GM23338 (cell line): ENCODE measurements at regions not wholly inside any gene's neighbourhood (a gene's known extent, or its start where the extent isn't known, plus 50 kb on each side); places are given as distances from the start of the nearest gene placed in this dataset.

Source experiments
- ATAC-seq: fragments of 200-7000 bp; cut with Tn5 transposase; 3 replicates; pipeline ENCODE4 v1.9.1; 2020
- DNase-seq: peaks from one replicate; pipeline ENCODE4 v3.0.0-alpha.2; 2015; ENCODE audit warnings: low spot score
- H2AFZ ChIP-seq: fragments of 200-600 bp; sonication (generic); 2 replicates; pipeline ENCODE4 v1.8.0; 2016; ENCODE audit warnings: antibody characterized with exemption, mild to moderate bottlenecking, moderate library complexity
- H3F3A ChIP-seq: fragments of 200-600 bp; sonication (generic); replicated peaks from 2 replicates; pipeline ENCODE4 v1.8.0; 2017; ENCODE audit warnings: antibody characterized with exemption, mixed run types, low read depth
- H3K27ac ChIP-seq: fragments of 200-600 bp; sonication (generic); 2 replicates; pipeline ENCODE4 v1.6.1; 2016; ENCODE audit warnings: low read depth
- H3K27me3 ChIP-seq: fragments of 200-600 bp; sonication (generic); 2 replicates; pipeline ENCODE4 v1.8.0; 2016; ENCODE audit warnings: mild to moderate bottlenecking, mixed run types, moderate library complexity; ENCODE audit not compliant: insufficient read depth
- H3K36me3 ChIP-seq: fragments of 200-600 bp; sonication (generic); 2 replicates; pipeline ENCODE4 v1.8.0; 2016; ENCODE audit warnings: mild to moderate bottlenecking; ENCODE audit not compliant: insufficient read depth
- H3K4me1 ChIP-seq: fragments of 200-600 bp; sonication (generic); 2 replicates; pipeline ENCODE4 v1.8.0; 2016; ENCODE audit warnings: mild to moderate bottlenecking, moderate library complexity; ENCODE audit not compliant: insufficient read depth
- H3K4me2 ChIP-seq: fragments of 200-600 bp; sonication (generic); 2 replicates; pipeline ENCODE4 v1.7.1; 2017; ENCODE audit warnings: mixed run types
- H3K4me3 ChIP-seq: fragments of 200-600 bp; sonication (generic); 2 replicates; pipeline ENCODE4 v1.6.1; 2016; ENCODE audit warnings: mixed run types
- H3K79me2 ChIP-seq: fragments of 200-600 bp; sonication (generic); replicated peaks from 2 replicates; pipeline ENCODE4 v1.8.0; 2017; ENCODE audit warnings: mild to moderate bottlenecking; ENCODE audit not compliant: insufficient read depth
- H3K9me2 ChIP-seq: fragments of 200-600 bp; sonication (generic); 2 replicates; pipeline ENCODE4 v1.8.0; 2017; ENCODE audit not compliant: insufficient read depth
- H4K20me1 ChIP-seq: fragments of 200-600 bp; sonication (generic); replicated peaks from 2 replicates; pipeline ENCODE4 v1.8.0; 2017; ENCODE audit warnings: mild to moderate bottlenecking; ENCODE audit not compliant: insufficient read depth
- H3K27ac Mint-ChIP-seq: 2 replicates; pipeline ENCODE4 v1.8.0; 2020; ENCODE audit warnings: inconsistent platforms, mild to moderate bottlenecking, moderate library complexity, mixed read lengths
- H3K27me3 Mint-ChIP-seq: 3 replicates; pipeline ENCODE4 v1.8.0; 2022; ENCODE audit warnings: low read depth, mild to moderate bottlenecking, moderate library complexity, mixed read lengths, inconsistent platforms; ENCODE audit not compliant: insufficient read depth, poor library complexity
- H3K36me3 Mint-ChIP-seq: 3 replicates; pipeline ENCODE4 v1.8.0; 2021; ENCODE audit warnings: low read depth, mild to moderate bottlenecking, inconsistent platforms, moderate library complexity, mixed read lengths
- H3K4me1 Mint-ChIP-seq: 3 replicates; pipeline ENCODE4 v1.8.0; 2020; ENCODE audit warnings: mild to moderate bottlenecking, inconsistent platforms, mixed read lengths
- H3K4me3 Mint-ChIP-seq: 3 replicates; pipeline ENCODE4 v1.8.0; 2021; ENCODE audit warnings: moderate library complexity, mild to moderate bottlenecking, inconsistent platforms, mixed read lengths
- H3K9me3 Mint-ChIP-seq: 3 replicates; pipeline ENCODE4 v1.8.0; 2020; ENCODE audit warnings: moderate library complexity, mild to moderate bottlenecking, inconsistent platforms, mixed read lengths
- STAT1 ChIP-seq: IDR thresholded peaks from one replicate; pipeline ENCODE4 v1.6.1; 2016; ENCODE audit warnings: antibody characterized with exemption; ENCODE audit not compliant: unreplicated experiment
- ZNF114 ChIP-seq: fragments of 250-450 bp; sonication (Bioruptor Pico); IDR thresholded peaks from 2 replicates; pipeline ENCODE4 v1.5.0; 2020; ENCODE audit warnings: mild to moderate bottlenecking, moderate library complexity
- ZNF331 ChIP-seq: fragments of 250-450 bp; sonication (Bioruptor Pico); IDR thresholded peaks from 2 replicates; pipeline ENCODE4 v1.5.0; 2020; ENCODE audit warnings: low read depth, mild to moderate bottlenecking, moderate library complexity
- TF ChIP-seq, protein P1 (sequence below), 2 experiments: fragments of 200-600 bp in 1 of 2; sonication (generic) in 1 of 2; conservative IDR thresholded peaks; 2 replicates each; pipeline versions ENCODE4 v1.5.1 to v1.6.1; 2016 to 2017; ENCODE audit warnings: antibody characterized with exemption in 2 of 2, low read depth in 2 of 2, mild to moderate bottlenecking in 2 of 2, moderate library complexity in 1 of 2
- TF ChIP-seq, protein P2 (sequence below): fragments of 250-450 bp; sonication (Bioruptor Pico); IDR thresholded peaks from 2 replicates; pipeline ENCODE4 v1.5.0; 2020; ENCODE audit warnings: mild to moderate bottlenecking, moderate library complexity
- TF ChIP-seq, protein P3 (sequence below): IDR thresholded peaks from one replicate; pipeline ENCODE4 v1.6.1; 2018; ENCODE audit warnings: antibody characterized with exemption; ENCODE audit not compliant: unreplicated experiment
- TF ChIP-seq, protein P4 (sequence below): IDR thresholded peaks from 2 replicates; pipeline ENCODE4 v1.6.1; 2016; ENCODE audit warnings: antibody characterized with exemption

DNA sequence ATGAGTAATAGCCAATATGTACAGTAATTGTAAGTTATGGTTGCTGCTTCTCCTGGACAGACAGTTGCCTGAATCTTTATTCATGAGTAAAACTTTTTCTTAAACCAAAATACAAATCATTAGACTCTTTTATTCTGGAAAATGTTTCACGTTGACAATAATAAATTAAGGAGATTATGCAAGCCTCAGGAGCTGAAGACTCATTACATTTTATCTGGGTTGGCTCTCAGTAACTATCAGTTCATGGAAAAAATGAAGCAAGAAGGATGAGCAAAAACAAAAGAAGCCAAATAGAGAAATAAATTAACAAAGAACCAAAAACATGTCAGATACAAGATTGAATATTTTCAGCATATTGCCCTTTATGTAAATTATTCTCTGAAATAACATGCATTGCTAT lies 88.9 kb upstream of the PRR16 start:
- Histone ChIP-seq H3K27ac (no peak overlapping the region), H3K9me2 (no peaks in the 10 kb centered on the region), H3F3A (no peaks in the 10 kb centered on the region), H3K79me2 (no peaks in the 10 kb centered on the region), H3K27me3 (no peaks in the 10 kb centered on the region), H3K36me3 (no peaks in the 10 kb centered on the region), H3K4me2 (no peak overlapping the region), H4K20me1 (no peaks in the 10 kb centered on the region), H2AFZ (no peak overlapping the region), H3K4me3 (no peak overlapping the region), H3K4me1 (no peaks in the 10 kb centered on the region)
- H3K27ac Mint-ChIP-seq: no peak overlapping the region
- H3K4me3 Mint-ChIP-seq: no peak overlapping the region
- peaks cover 19% of the 10 kb centered on the region; the same call in 2 of the 3 replicates for H3K36me3 Mint-ChIP-seq
- DNase-seq (no peak), ATAC-seq (no peak)
- H3K4me1 Mint-ChIP-seq: no peaks in the 10 kb centered on the region
- H3K27me3 Mint-ChIP-seq: no peaks in the 10 kb centered on the region
- H3K9me3 Mint-ChIP-seq: peaks cover 22% of the 10 kb centered on the region
- TF ChIP-seq STAT1 (no peak), ZNF331 (CRISPR knock-in tag) (no peak), ZNF114 (CRISPR knock-in tag) (no peak)
- TF ChIP-seq, protein P1, sequence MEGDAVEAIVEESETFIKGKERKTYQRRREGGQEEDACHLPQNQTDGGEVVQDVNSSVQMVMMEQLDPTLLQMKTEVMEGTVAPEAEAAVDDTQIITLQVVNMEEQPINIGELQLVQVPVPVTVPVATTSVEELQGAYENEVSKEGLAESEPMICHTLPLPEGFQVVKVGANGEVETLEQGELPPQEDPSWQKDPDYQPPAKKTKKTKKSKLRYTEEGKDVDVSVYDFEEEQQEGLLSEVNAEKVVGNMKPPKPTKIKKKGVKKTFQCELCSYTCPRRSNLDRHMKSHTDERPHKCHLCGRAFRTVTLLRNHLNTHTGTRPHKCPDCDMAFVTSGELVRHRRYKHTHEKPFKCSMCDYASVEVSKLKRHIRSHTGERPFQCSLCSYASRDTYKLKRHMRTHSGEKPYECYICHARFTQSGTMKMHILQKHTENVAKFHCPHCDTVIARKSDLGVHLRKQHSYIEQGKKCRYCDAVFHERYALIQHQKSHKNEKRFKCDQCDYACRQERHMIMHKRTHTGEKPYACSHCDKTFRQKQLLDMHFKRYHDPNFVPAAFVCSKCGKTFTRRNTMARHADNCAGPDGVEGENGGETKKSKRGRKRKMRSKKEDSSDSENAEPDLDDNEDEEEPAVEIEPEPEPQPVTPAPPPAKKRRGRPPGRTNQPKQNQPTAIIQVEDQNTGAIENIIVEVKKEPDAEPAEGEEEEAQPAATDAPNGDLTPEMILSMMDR (conservative IDR thresholded peaks at IDR 0.05; ENCODE audit: low read depth in 2 of 2): no peak
- TF ChIP-seq, protein P2, sequence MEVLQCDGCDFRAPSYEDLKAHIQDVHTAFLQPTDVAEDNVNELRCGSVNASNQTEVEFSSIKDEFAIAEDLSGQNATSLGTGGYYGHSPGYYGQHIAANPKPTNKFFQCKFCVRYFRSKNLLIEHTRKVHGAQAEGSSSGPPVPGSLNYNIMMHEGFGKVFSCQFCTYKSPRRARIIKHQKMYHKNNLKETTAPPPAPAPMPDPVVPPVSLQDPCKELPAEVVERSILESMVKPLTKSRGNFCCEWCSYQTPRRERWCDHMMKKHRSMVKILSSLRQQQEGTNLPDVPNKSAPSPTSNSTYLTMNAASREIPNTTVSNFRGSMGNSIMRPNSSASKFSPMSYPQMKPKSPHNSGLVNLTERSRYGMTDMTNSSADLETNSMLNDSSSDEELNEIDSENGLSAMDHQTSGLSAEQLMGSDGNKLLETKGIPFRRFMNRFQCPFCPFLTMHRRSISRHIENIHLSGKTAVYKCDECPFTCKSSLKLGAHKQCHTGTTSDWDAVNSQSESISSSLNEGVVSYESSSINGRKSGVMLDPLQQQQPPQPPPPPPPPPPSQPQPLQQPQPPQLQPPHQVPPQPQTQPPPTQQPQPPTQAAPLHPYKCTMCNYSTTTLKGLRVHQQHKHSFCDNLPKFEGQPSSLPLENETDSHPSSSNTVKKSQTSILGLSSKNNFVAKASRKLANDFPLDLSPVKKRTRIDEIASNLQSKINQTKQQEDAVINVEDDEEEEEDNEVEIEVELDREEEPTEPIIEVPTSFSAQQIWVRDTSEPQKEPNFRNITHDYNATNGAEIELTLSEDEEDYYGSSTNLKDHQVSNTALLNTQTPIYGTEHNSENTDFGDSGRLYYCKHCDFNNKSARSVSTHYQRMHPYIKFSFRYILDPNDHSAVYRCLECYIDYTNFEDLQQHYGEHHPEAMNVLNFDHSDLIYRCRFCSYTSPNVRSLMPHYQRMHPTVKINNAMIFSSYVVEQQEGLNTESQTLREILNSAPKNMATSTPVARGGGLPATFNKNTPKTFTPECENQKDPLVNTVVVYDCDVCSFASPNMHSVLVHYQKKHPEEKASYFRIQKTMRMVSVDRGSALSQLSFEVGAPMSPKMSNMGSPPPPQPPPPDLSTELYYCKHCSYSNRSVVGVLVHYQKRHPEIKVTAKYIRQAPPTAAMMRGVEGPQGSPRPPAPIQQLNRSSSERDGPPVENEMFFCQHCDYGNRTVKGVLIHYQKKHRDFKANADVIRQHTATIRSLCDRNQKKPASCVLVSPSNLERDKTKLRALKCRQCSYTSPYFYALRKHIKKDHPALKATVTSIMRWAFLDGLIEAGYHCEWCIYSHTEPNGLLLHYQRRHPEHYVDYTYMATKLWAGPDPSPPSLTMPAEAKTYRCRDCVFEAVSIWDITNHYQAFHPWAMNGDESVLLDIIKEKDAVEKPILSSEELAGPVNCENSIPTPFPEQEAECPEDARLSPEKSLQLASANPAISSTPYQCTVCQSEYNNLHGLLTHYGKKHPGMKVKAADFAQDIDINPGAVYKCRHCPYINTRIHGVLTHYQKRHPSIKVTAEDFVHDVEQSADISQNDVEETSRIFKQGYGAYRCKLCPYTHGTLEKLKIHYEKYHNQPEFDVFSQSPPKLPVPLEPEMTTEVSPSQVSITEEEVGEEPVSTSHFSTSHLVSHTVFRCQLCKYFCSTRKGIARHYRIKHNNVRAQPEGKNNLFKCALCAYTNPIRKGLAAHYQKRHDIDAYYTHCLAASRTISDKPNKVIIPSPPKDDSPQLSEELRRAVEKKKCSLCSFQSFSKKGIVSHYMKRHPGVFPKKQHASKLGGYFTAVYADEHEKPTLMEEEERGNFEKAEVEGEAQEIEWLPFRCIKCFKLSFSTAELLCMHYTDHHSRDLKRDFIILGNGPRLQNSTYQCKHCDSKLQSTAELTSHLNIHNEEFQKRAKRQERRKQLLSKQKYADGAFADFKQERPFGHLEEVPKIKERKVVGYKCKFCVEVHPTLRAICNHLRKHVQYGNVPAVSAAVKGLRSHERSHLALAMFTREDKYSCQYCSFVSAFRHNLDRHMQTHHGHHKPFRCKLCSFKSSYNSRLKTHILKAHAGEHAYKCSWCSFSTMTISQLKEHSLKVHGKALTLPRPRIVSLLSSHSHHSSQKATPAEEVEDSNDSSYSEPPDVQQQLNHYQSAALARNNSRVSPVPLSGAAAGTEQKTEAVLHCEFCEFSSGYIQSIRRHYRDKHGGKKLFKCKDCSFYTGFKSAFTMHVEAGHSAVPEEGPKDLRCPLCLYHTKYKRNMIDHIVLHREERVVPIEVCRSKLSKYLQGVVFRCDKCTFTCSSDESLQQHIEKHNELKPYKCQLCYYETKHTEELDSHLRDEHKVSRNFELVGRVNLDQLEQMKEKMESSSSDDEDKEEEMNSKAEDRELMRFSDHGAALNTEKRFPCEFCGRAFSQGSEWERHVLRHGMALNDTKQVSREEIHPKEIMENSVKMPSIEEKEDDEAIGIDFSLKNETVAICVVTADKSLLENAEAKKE (CRISPR knock-in tag): no peak
- TF ChIP-seq, protein P3, sequence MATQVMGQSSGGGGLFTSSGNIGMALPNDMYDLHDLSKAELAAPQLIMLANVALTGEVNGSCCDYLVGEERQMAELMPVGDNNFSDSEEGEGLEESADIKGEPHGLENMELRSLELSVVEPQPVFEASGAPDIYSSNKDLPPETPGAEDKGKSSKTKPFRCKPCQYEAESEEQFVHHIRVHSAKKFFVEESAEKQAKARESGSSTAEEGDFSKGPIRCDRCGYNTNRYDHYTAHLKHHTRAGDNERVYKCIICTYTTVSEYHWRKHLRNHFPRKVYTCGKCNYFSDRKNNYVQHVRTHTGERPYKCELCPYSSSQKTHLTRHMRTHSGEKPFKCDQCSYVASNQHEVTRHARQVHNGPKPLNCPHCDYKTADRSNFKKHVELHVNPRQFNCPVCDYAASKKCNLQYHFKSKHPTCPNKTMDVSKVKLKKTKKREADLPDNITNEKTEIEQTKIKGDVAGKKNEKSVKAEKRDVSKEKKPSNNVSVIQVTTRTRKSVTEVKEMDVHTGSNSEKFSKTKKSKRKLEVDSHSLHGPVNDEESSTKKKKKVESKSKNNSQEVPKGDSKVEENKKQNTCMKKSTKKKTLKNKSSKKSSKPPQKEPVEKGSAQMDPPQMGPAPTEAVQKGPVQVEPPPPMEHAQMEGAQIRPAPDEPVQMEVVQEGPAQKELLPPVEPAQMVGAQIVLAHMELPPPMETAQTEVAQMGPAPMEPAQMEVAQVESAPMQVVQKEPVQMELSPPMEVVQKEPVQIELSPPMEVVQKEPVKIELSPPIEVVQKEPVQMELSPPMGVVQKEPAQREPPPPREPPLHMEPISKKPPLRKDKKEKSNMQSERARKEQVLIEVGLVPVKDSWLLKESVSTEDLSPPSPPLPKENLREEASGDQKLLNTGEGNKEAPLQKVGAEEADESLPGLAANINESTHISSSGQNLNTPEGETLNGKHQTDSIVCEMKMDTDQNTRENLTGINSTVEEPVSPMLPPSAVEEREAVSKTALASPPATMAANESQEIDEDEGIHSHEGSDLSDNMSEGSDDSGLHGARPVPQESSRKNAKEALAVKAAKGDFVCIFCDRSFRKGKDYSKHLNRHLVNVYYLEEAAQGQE: no peak
- TF ChIP-seq, protein P4, sequence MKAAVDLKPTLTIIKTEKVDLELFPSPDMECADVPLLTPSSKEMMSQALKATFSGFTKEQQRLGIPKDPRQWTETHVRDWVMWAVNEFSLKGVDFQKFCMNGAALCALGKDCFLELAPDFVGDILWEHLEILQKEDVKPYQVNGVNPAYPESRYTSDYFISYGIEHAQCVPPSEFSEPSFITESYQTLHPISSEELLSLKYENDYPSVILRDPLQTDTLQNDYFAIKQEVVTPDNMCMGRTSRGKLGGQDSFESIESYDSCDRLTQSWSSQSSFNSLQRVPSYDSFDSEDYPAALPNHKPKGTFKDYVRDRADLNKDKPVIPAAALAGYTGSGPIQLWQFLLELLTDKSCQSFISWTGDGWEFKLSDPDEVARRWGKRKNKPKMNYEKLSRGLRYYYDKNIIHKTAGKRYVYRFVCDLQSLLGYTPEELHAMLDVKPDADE: no peak
